ENCODE measurements at regions not wholly inside any gene's neighbourhood (a gene's known extent, or its start where the extent isn't known, plus 50 kb on each side); places are given as distances from the start of the nearest gene placed in this dataset.

GRCh38 chr6:87919001-87919400, 128.6 kb upstream of the SPACA1 start:
- BruUV-seq (replicated peaks) = no TSS peak
- Histone ChIP-seq H2AFZ (ENCODE audit: low read length) (no peak overlapping the region), H4K20me1 (ENCODE audit: insufficient read depth, low read length) (no peaks in the 10 kb centered on the region), H3K36me3 (replicated peaks in 1 of 2; ENCODE audit: control insufficient read depth in 1 of 2, insufficient read depth in 2 of 2, low read length in 2 of 2) (no peaks in the 10 kb centered on the region), H3K9ac (ENCODE audit: insufficient read depth, low read depth, low read length) (no peak overlapping the region), H3K79me2 (ENCODE audit: insufficient read depth, low read length) (no peaks in the 10 kb centered on the region), H3K9me3 (ENCODE audit: low read length) (no peaks in the 10 kb centered on the region), H3K4me3 (replicated peaks in 1 of 3; ENCODE audit: insufficient read depth in 1 of 3, low read depth in 2 of 3, low read length in 3 of 3) (no peak overlapping the region), H3K27me3 (ENCODE audit: control insufficient read depth in 1 of 2, insufficient read depth in 2 of 2, low read length in 2 of 2) (no peaks in the 10 kb centered on the region), H3K4me2 (ENCODE audit: low read depth, low read length) (no peak overlapping the region), H3K27ac (ENCODE audit: extremely low read length, insufficient read depth, low read length) (no peak overlapping the region), H3K4me1 (ENCODE audit: insufficient read depth, low read length) (no peaks in the 10 kb centered on the region)
- TF ChIP-seq ZSCAN29 (CRISPR knock-in tag; conservative IDR thresholded peaks at IDR 0.05) (no peak), PHF21A (CRISPR knock-in tag; IDR thresholded peaks at IDR 0.05) (no peak), CTCF (CRISPR knock-in tag; IDR thresholded peaks at IDR 0.05) (no peak), ZNF615 (CRISPR knock-in tag; IDR thresholded peaks at IDR 0.05; ENCODE audit: borderline replicate concordance) (no peak), ZNF331 (CRISPR knock-in tag; IDR thresholded peaks at IDR 0.05) (no peak), THAP9 (CRISPR knock-in tag; IDR thresholded peaks at IDR 0.05; ENCODE audit: borderline replicate concordance) (no peak), REL (CRISPR knock-in tag; conservative IDR thresholded peaks at IDR 0.05) (no peak), SAP130 (CRISPR knock-in tag; IDR thresholded peaks at IDR 0.05; ENCODE audit: low read depth) (no peak)
- TF ChIP-seq, protein P1, sequence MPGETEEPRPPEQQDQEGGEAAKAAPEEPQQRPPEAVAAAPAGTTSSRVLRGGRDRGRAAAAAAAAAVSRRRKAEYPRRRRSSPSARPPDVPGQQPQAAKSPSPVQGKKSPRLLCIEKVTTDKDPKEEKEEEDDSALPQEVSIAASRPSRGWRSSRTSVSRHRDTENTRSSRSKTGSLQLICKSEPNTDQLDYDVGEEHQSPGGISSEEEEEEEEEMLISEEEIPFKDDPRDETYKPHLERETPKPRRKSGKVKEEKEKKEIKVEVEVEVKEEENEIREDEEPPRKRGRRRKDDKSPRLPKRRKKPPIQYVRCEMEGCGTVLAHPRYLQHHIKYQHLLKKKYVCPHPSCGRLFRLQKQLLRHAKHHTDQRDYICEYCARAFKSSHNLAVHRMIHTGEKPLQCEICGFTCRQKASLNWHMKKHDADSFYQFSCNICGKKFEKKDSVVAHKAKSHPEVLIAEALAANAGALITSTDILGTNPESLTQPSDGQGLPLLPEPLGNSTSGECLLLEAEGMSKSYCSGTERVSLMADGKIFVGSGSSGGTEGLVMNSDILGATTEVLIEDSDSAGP (CRISPR knock-in tag; IDR thresholded peaks at IDR 0.05; ENCODE audit: borderline replicate concordance) = no peak
- TF ChIP-seq, protein P2, sequence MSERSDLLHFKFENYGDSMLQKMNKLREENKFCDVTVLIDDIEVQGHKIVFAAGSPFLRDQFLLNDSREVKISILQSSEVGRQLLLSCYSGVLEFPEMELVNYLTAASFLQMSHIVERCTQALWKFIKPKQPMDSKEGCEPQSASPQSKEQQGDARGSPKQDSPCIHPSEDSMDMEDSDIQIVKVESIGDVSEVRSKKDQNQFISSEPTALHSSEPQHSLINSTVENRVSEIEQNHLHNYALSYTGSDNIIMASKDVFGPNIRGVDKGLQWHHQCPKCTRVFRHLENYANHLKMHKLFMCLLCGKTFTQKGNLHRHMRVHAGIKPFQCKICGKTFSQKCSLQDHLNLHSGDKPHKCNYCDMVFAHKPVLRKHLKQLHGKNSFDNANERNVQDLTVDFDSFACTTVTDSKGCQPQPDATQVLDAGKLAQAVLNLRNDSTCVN (CRISPR knock-in tag; IDR thresholded peaks at IDR 0.05; ENCODE audit: borderline replicate concordance) = no peak
- TF ChIP-seq, protein P3, sequence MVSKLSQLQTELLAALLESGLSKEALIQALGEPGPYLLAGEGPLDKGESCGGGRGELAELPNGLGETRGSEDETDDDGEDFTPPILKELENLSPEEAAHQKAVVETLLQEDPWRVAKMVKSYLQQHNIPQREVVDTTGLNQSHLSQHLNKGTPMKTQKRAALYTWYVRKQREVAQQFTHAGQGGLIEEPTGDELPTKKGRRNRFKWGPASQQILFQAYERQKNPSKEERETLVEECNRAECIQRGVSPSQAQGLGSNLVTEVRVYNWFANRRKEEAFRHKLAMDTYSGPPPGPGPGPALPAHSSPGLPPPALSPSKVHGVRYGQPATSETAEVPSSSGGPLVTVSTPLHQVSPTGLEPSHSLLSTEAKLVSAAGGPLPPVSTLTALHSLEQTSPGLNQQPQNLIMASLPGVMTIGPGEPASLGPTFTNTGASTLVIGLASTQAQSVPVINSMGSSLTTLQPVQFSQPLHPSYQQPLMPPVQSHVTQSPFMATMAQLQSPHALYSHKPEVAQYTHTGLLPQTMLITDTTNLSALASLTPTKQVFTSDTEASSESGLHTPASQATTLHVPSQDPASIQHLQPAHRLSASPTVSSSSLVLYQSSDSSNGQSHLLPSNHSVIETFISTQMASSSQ (IDR thresholded peaks at IDR 0.05; ENCODE audit: low read depth) = no peak
- TF ChIP-seq, protein P3 (CRISPR knock-in tag; IDR thresholded peaks at IDR 0.05; ENCODE audit: borderline replicate concordance) = no peak
- POLR2A ChIA-PET = no interaction called here
- in situ Hi-C loops (cut with HindIII; ENCODE audit: extremely low pct_ligation_motif_present, low pct_unique_long_range_greater_than_20kb) (no loop called here), intact Hi-C loops (cut with micrococcal nuclease; ENCODE audit: unreplicated experiment) (no loop called here)
- ATAC-seq (no peak), FAIRE-seq (no peak), DNase-seq (ENCODE audit: low spot score) (no peak)
- CTCF ChIA-PET (ENCODE audit: low intra/inter-chr PET ratio, low total read pairs) = no interaction called here
- 37% methylated on average over 1 of the region's 1 CpG for WGBS (ENCODE audit: low lambda C conversion rate)
